ENCODE measurements at regions not wholly inside any gene's neighbourhood (a gene's known extent, or its start where the extent isn't known, plus 50 kb on each side); places are given as distances from the start of the nearest gene placed in this dataset.

DNA sequence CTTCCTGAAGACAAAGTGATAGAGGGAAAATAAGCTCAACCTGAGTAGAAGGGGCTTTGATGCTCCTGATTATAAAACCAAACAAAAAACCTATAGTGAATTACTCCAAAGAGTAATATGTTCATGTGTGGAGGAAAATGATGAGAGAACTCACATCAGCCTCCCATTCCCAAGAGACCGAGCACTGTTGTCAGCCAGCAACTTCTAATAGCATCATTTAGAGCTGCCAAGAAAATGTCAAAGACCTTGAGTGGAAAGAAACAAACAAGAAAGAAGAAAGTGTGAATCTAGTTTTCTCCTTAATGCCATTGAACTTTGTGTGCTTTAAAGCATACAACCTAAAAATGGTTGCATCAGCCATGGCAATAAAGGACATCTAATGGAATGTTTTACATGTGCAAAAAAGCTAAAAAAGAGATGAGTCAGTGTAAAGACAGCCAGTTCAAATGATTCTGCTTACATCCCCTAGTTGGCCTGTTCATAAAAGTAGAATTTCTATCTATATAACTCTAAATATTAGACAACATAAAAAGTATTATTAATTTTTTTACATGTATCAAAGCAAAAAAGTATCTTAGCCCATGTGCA, 1066.2 kb downstream of the TDRD15 start:
- Histone ChIP-seq H3K4me1 (ENCODE audit: control insufficient read depth, insufficient read depth, low read length) (no peaks in the 10 kb centered on the region), H3K36me3 (ENCODE audit: control insufficient read depth in 2 of 2, insufficient read depth in 1 of 2, low read length in 2 of 2) (no peaks in the 10 kb centered on the region), H3K4me3 (ENCODE audit: low read depth, low read length) (no peak overlapping the region), H3K9me3 (ENCODE audit: control insufficient read depth, insufficient read depth, low read depth, low read length) (no peaks in the 10 kb centered on the region), H3K27ac (ENCODE audit: extremely low read depth, low read depth, low read length) (no peak overlapping the region)
- POLR2A ChIA-PET: no interaction called here
- CTCF ChIA-PET: no interaction called here
- TF ChIP-seq ZNF2 (tag by site-specific recombination; IDR thresholded peaks at IDR 0.05) (no peak), ZNF366 (tag by site-specific recombination; conservative IDR thresholded peaks at IDR 0.05) (no peak)

DNA sequence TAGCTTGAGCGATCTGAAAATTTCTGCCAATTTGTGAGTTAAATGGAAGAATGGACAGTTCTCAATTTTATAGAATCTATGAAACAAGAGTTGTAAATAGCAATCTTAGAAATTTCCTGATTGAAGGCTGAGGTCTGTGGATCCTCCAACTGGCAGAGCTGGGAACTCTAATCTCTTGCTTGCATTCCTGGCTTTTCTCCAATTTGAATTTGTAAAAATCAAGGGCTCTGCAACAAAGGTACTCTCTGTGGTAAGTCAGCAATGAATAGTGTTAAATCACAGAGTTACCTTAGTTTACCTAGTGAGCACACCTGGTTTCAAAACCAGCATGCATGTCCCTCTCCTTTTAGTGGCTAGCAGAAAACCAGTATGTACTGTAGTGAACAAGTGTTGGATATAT, 1070.5 kb downstream of the TDRD15 start:
- no peaks in the 10 kb centered on the region for H3K36me3 ChIP-seq (ENCODE audit: control insufficient read depth in 2 of 2, insufficient read depth in 1 of 2, low read length in 2 of 2)
- no peaks in the 10 kb centered on the region for H3K4me1 ChIP-seq (ENCODE audit: control insufficient read depth, insufficient read depth, low read length)
- no peak overlapping the region for H3K4me3 ChIP-seq (ENCODE audit: low read depth, low read length)
- H3K9me3 ChIP-seq (ENCODE audit: control insufficient read depth, insufficient read depth, low read depth, low read length): no peaks in the 10 kb centered on the region
- ChIA-PET CTCF (no interaction called here), POLR2A (no interaction called here)
- no peak for TF ChIP-seq MYNN (tag by site-specific recombination; IDR thresholded peaks at IDR 0.05; ENCODE audit: borderline replicate concordance)
- TF ChIP-seq ZBTB20 (tag by site-specific recombination; IDR thresholded peaks at IDR 0.05): no peak
- TF ChIP-seq IKZF3 (tag by site-specific recombination; IDR thresholded peaks at IDR 0.05): no peak
- TF ChIP-seq KLF9 (tag by site-specific recombination; IDR thresholded peaks at IDR 0.05; ENCODE audit: low read depth): no peak
- no peak for TF ChIP-seq ZNF362 (tag by site-specific recombination; IDR thresholded peaks at IDR 0.05)
- no peak for TF ChIP-seq SCRT1 (tag by site-specific recombination; IDR thresholded peaks at IDR 0.05; ENCODE audit: borderline replicate concordance)
- no peak for TF ChIP-seq ZNF114 (tag by site-specific recombination; IDR thresholded peaks at IDR 0.05)
- no peak for TF ChIP-seq ZNF433 (tag by site-specific recombination; IDR thresholded peaks at IDR 0.05; ENCODE audit: low read depth)
- no peak for TF ChIP-seq YY1 (tag by site-specific recombination; IDR thresholded peaks at IDR 0.05)
- no peak for TF ChIP-seq ZNF302 (tag by site-specific recombination; IDR thresholded peaks at IDR 0.05; ENCODE audit: low read depth)
- TF ChIP-seq ZNF391 (tag by site-specific recombination; IDR thresholded peaks at IDR 0.05; ENCODE audit: borderline replicate concordance, low read depth): no peak
- TF ChIP-seq HOXA7 (CRISPR knock-in tag; IDR thresholded peaks at IDR 0.05; ENCODE audit: borderline replicate concordance): no peak
- no peak for TF ChIP-seq ZNF354C (tag by site-specific recombination; IDR thresholded peaks at IDR 0.05; ENCODE audit: borderline replicate concordance, low read depth)
- no peak for TF ChIP-seq ZFP41 (tag by site-specific recombination; IDR thresholded peaks at IDR 0.05; ENCODE audit: borderline replicate concordance)
- H3K27ac ChIP-seq (ENCODE audit: extremely low read depth, low read depth, low read length): no peak overlapping the region

DNA sequence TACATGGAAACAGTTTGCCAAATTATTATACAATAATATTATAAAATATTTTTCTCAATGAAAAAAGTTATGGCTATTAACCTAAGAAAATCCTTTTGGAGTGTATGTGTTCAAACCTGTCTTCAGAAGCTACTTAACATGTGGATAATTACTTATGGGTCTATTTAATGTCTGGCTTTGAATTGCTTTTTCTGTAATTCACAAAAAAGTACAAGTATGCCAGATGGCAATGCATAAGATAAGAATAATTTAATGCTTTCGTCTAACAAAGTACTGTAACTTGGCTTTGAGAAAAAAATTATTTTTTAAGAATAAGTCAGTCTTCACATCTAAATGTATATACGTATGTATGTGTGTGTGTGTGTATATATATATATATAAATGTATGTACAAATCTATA, 1073.0 kb downstream of the TDRD15 start:
- POLR2A ChIA-PET: no interaction called here
- no peaks in the 10 kb centered on the region for H3K36me3 ChIP-seq (ENCODE audit: control insufficient read depth in 2 of 2, insufficient read depth in 1 of 2, low read length in 2 of 2)
- H3K27ac ChIP-seq (ENCODE audit: extremely low read depth, low read depth, low read length): no peak overlapping the region
- CTCF ChIA-PET: no interaction called here
- H3K4me1 ChIP-seq (ENCODE audit: control insufficient read depth, insufficient read depth, low read length): no peaks in the 10 kb centered on the region
- H3K9me3 ChIP-seq (ENCODE audit: control insufficient read depth, insufficient read depth, low read depth, low read length): no peaks in the 10 kb centered on the region
- H3K4me3 ChIP-seq (ENCODE audit: low read depth, low read length): no peak overlapping the region
- no peak for TF ChIP-seq ZNF174 (tag by site-specific recombination; IDR thresholded peaks at IDR 0.05)
- TF ChIP-seq ZNF670 (tag by site-specific recombination; IDR thresholded peaks at IDR 0.05; ENCODE audit: low read depth): no peak
- TF ChIP-seq ZNF521 (tag by site-specific recombination; IDR thresholded peaks at IDR 0.05): no peak
- no peak for TF ChIP-seq ZNF707 (tag by site-specific recombination; IDR thresholded peaks at IDR 0.05)
- no peak for TF ChIP-seq EGR2 (tag by site-specific recombination; IDR thresholded peaks at IDR 0.05; ENCODE audit: low read depth)
- TF ChIP-seq RBAK (tag by site-specific recombination; IDR thresholded peaks at IDR 0.05): no peak
- TF ChIP-seq ZNF133 (tag by site-specific recombination; IDR thresholded peaks at IDR 0.05): no peak
- TF ChIP-seq ZNF274 (IDR thresholded peaks at IDR 0.05; ENCODE audit: low read length): no peak
- TF ChIP-seq ZNF274 (tag by site-specific recombination; IDR thresholded peaks at IDR 0.05; ENCODE audit: borderline replicate concordance): no peak
- no peak for TF ChIP-seq GFI1B (tag by site-specific recombination; IDR thresholded peaks at IDR 0.05)
- TF ChIP-seq, protein P1, sequence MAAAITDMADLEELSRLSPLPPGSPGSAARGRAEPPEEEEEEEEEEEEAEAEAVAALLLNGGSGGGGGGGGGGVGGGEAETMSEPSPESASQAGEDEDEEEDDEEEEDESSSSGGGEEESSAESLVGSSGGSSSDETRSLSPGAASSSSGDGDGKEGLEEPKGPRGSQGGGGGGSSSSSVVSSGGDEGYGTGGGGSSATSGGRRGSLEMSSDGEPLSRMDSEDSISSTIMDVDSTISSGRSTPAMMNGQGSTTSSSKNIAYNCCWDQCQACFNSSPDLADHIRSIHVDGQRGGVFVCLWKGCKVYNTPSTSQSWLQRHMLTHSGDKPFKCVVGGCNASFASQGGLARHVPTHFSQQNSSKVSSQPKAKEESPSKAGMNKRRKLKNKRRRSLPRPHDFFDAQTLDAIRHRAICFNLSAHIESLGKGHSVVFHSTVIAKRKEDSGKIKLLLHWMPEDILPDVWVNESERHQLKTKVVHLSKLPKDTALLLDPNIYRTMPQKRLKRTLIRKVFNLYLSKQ (tag by site-specific recombination; IDR thresholded peaks at IDR 0.05; ENCODE audit: borderline replicate concordance): no peak
- no peak for TF ChIP-seq ZNF391 (tag by site-specific recombination; IDR thresholded peaks at IDR 0.05; ENCODE audit: borderline replicate concordance, low read depth)
- no peak for TF ChIP-seq SP7 (tag by site-specific recombination; IDR thresholded peaks at IDR 0.05)
- no peak for TF ChIP-seq ZNF404 (tag by site-specific recombination; IDR thresholded peaks at IDR 0.05)
- TF ChIP-seq ZNF561 (tag by site-specific recombination; IDR thresholded peaks at IDR 0.05; ENCODE audit: borderline replicate concordance): no peak
- TF ChIP-seq ZNF629 (tag by site-specific recombination; IDR thresholded peaks at IDR 0.05): no peak
- no peak for TF ChIP-seq ZNF747 (tag by site-specific recombination; IDR thresholded peaks at IDR 0.05)
- no peak for TF ChIP-seq ZNF624 (tag by site-specific recombination; IDR thresholded peaks at IDR 0.05)

Measured in HEK293 (cell line).